PC-9 (cell line): ENCODE measurements at regions not wholly inside any gene's neighbourhood (a gene's known extent, or its start where the extent isn't known, plus 50 kb on each side); places are given as distances from the start of the nearest gene placed in this dataset.

Experiments used
- CTCF ChIP-seq: fragments of 200-600 bp; sonication (generic); conservative IDR thresholded peaks from 2 replicates; pipeline ENCODE4 v1.6.1; 2017; ENCODE audit warnings: mixed run types, antibody characterized with exemption, mild to moderate bottlenecking, moderate library complexity
- EZH2 ChIP-seq: fragments of 200-600 bp; sonication (generic); IDR thresholded peaks from 2 replicates; pipeline ENCODE4 v1.8.0; 2017; ENCODE audit warnings: antibody characterized with exemption, low read depth

- no peak for TF ChIP-seq CTCF
- no peak for TF ChIP-seq EZH2
These were observed 60.1 kb upstream of the BRINP1 start for GRCh38 chr9:119429302-119429701.
